ENCODE measurements at regions not wholly inside any gene's neighbourhood (a gene's known extent, or its start where the extent isn't known, plus 50 kb on each side); places are given as distances from the start of the nearest gene placed in this dataset.

GRCh38 chr2:107362993-107363392, 463.7 kb upstream of the RGPD4 start:
- TF ChIP-seq POLR2A (IDR thresholded peaks at IDR 0.05) (no peak), EP300 (IDR thresholded peaks at IDR 0.05) (no peak), CTCF (IDR thresholded peaks at IDR 0.05) (no peak)

Data from upper lobe of left lung (tissue), 4 donors.